HG02759 (cell line): ENCODE measurements at regions not wholly inside any gene's neighbourhood (a gene's known extent, or its start where the extent isn't known, plus 50 kb on each side); places are given as distances from the start of the nearest gene placed in this dataset.
"Not testable (repeated sequence)": the region's sequence is repeated elsewhere in the genome, so short reads cannot be mapped to it uniquely, and the experiment has no call there.

Source experiments
- ATAC-seq: cut with Tn5 transposase; IDR thresholded peaks from one replicate; pipeline ENCODE4 v1.9.1; 2021; ENCODE audit warnings: mild to moderate bottlenecking, moderate library complexity; ENCODE audit not compliant: unreplicated experiment

DNA sequence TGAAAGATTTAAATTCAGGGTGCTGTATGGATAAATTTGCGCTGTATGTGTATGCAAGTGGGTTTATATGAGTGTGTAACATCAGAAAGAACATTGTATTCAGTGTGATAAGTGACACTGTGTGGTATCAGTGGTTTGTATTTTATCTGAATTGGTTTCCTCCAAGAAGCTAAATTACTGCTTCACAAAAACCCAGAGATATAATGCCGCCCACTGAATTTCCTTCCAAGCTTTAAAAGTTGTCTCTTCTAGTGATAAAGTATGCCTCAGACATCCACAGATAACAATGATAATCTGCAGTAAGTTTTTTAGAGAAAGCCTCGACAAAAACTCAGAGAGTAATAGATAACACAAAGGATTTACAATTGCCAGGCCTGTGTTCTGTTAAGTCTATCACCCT lies 710.6 kb upstream of the HS3ST1 start:
- no peak for ATAC-seq

DNA sequence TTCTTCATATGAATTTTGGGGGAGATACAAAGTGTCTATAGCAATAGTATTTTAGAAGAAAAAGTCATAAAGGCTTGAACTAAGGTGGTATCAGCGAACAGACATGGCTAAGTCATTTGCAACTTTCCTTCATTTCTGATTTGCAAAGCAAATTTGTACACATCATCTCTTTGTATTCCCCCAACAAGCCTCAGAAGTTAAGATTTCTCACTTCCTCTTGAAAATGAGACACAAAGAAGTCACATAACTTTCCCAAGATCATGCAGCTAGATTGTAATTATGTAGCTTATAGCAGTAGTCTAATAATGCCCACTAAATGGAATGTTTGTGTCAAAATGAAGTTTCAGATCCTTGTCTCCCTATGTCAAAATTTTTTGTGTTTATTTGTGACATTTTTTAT lies 709.8 kb upstream of the HS3ST1 start:
- ATAC-seq = no peak

DNA sequence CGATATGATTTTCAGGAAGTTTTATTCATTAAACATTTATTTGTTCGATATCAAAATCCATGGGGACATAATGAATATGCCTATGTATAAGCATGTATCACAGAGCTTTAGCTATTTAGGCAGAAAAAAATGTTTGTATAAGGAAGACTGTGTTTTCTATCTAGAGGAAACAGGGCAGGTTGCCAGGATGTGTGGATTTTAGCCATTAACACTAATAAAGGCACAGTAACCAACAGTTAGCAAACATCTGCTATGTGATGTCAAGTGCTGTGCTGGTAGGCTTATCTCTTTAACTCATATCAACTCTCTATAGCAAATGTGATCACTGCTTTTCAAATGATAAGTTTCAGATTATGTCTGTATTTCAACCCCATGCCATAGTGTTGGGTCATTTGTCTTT lies 708.9 kb upstream of the HS3ST1 start:
- ATAC-seq = no peak

DNA sequence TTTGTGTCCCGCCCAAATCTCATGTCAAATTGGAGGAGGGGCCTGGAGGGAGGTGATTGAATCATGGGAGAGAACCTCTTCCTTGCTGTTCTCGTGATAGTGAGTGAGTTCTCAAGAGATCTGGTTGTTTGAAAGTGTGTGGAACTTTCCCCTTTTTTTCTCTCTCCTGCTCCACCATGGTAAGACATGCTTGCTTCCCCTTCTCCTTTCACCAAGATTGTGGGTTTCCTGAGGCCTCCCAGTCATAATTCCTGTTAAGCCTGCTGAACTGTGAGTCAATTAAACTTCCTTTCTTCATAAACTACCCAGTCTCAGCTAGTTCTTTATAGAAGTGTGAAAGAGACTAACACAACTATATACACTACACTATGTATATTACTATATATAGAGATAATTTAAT lies 697.8 kb upstream of the HS3ST1 start:
- ATAC-seq = no peak

DNA sequence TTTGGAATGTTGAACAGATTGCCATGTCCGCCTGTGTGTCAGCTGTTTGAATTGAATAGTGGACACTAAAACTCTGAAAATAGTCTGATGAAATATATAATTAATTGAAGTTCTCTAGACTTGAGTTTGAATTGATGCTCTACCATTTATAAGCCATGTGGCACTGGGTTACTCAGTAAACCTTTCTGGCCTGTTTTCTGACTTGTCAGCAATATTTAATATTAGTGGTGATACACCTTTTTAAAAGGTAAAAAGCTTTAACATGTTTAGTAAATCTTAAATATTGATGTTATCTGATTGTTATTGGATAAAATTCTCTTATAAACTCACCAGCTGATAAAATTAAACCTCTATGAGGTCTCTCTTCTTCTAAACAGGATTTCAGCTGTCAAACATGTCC lies 695.4 kb upstream of the HS3ST1 start:
- no peak for ATAC-seq

DNA sequence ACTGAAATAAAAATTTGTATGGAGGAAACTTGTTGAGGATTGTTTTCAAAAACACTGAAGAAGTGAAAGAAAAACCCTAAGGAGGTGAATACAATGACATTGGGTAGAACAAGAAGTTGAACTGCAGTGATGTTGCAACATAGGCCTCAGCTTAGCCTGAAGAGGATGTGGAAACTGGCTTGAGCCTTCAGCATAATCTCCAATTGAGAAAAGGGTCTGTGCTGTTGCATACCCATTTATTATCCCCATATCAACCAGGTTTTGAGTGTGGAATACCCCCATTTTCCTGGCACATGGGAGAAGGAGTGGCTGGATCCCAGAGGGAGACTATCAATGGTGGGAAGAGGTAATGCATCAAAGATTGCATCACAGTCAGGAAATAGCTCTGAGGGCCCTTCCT lies 695.0 kb upstream of the HS3ST1 start:
- ATAC-seq = no peak

DNA sequence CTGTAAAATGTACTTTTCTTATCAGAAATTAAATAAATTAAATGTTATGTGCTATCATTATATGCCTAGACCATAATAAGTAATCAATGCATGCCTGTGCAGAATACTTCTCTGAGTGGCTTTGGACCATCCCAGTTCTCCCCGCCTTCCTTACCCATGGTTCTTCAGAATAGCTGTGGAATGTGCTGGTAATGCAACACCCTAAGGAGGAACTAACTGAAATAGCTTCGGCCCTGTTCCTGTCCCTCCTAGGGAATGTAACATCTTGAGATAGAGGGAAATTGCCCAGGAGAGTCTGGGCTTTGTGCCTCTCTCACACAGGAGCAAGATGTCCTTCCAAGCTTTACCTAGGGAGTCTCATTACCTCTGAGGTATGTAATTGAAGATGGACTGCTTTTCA lies 693.6 kb upstream of the HS3ST1 start:
- no peak for ATAC-seq

DNA sequence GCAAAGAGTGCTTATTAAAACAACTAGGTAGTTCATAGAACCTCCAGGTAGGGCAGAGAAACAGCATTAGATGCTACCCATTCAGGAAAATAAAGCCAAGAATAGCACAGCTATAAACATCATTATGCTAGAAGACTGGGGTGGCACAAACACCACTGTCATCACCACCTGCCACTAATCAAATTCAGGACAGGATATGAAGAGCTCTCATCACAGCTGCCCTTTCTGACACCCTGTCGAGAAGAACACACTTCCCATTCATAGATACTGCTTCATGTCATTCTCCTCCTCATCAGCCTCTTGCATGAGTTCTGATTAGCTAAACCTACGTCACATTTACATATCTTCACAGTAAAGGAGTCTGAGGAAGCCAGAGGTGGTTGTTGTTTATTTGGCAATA lies 692.3 kb upstream of the HS3ST1 start:
- ATAC-seq = no peak

DNA sequence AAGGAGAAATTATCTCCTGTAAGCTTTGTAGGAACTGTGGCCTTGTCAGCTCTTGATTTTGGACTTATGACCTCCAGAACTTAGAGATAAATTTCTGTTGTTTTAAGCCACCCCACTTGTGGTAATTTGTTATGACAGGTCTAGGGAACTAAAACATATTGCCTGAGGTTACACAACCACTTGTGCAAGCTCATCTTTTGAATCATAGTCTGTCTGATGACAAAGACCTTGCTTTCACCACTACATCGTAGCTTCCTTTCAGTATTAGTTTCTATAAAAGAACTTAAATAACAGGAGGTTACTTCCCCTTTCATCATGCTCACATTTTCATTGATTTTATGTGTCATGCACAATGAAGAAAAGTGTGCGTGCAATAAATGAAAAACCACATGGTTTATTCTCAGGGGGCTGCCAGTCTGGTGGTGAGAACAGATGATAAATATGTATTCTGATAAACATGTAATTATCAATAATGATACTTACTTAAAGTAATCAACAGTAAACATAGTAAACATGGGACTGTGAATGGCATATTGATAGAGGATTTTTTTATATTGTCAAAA lies 690.0 kb upstream of the HS3ST1 start:
- ATAC-seq = peak; percentile 77

DNA sequence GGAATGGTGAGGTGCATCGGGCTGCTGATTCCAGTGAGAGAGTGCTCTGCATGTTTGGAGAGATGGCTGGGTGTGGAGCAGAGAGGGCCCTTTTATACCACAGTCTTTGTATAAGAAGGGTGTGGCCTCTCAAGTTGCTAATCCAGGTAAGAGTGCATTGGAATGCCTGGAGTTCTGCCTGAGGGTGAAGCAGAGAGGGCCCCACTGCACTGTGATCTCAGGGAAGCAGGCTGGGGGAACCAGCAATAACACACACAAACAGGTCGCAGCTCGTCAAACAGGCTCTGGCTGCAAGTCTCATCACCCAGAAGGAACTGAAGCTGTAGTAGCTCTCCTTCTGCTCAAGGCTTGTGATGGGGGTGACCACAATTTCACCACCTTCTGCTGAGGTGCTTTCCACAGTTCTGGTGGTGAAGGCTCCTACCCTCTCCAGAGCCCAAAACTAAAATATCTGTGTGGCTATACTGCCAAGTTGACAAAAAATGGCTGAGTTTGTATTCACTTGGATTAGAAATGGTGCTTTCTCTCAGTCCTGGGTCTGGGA lies 687.4 kb upstream of the HS3ST1 start:
- ATAC-seq = no peak

DNA sequence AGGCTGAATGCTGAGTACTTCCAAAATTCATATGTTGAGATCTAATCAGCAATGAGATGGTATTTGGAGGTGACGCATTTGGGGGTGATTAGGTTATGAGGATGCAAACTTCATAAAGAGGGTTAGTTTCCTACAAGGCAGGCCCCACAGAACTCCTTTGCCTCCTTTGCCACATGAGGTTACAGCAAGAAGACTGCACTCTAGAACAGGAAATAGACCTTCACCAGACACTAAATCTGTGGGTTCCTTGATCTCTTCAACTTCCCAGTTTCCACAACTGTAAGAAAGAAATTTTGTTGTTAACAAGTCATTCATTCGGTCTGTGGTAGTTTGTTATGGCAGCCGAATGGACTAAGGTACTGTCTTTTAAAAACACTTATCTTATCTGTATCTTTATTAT lies 681.9 kb upstream of the HS3ST1 start:
- ATAC-seq = no peak

DNA sequence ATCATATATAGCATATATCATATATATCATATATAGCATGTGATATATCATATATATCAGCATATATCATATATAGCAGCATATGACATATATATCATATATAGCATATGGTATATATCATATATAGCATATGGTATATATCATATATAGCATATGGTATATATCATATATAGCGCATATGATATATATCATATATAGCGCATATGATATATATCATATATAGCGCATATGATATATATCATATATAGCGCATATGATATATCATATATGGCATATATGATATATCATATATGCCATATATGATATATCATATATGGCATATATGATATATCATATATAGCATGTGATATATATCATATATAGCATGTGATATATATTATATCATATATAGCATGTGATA lies 680.4 kb upstream of the HS3ST1 start:
- not testable (repeated sequence) for ATAC-seq

DNA sequence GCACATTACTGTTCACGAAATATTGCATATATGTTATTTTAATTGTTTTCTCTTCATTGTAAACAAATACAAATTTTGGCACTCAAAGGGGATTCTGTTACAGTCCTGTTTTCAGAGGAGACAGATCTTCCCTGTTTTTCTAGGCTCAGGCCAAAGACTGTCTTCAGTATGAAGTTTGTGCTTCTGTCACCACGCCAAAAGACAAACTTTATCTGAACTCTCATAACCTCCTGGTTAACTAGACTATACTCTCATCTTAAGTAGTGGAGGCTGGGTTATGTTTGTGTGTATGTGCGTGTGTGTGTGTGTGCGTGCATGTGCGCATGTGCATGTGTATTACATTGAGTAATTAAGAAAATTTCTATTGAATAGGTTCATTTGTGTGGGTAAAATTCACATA lies 676.8 kb upstream of the HS3ST1 start:
- no peak for ATAC-seq

DNA sequence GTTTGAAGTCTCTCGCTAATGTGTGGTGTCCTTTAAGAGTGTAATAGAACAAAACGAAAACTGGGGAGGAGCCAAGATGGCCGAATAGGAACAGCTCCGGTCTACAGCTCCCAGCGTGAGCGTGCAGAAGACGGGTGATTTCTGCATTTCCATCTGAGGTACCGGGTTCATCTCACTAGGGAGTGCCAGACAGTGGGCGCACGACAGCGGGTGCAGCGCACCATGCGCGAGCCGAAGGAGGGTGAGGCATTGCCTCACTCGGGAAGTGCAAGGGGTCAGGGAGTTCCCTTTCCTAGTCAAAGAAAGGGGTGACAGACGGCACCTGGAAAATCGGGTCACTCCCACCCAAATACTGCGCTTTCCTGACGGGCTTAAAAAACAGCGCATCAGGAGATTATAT lies 661.2 kb upstream of the HS3ST1 start:
- ATAC-seq = not testable (repeated sequence)

DNA sequence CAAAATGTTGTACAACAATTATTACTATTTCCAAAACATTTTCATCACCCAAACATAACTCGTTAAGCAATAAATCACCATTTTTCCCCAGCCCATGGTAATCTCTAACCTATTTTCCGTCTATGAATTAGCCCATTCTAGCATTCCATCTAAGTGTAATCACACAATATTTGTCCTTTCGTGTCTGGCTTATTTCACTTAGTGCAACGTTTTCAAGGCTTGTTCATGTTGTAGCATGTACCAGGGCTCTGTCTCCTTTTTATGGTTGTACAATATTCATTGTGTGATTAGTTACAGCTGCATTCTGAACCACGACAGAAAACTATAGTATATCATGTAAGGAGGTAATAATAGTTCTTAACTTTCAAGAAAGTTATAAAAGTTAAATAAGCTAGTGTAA lies 656.0 kb upstream of the HS3ST1 start:
- no peak for ATAC-seq

DNA sequence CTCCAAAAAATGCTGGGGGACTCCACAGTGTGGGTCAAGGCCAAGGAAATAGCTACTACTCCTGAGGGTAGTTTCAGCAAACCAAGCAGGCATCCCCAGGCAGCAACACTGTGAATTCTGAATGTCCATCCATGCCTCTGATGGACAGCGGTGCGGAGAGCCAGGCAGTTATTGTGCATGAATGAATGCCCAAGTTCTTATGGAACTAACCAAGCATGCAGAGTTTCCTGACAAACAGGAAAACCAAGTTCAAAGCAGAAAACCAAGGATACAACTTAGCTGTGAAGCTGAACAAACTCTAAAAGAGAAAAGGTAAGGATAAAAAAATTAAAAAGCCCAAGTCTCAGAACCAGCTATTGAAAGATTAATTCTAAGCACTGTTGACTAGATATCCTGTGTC lies 642.6 kb upstream of the HS3ST1 start:
- ATAC-seq = no peak

DNA sequence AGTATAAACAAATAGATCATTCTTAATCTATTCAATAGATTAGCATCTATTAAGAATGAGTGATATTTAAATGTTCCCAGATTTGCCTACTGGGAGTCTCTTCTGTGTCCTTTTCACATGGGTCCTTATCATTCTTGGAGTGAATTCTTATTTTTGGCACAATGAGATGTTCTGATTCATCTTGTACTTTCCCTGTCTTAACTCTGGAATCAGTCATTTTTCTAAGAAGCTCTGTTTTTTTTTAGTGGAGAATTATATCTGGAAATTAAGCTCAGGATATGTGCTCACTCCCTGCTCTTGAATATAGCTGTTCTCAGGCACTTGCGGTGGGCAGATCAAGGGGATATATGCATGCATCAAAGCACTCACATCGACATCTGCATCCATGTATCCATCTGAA lies 625.3 kb upstream of the HS3ST1 start:
- no peak for ATAC-seq

DNA sequence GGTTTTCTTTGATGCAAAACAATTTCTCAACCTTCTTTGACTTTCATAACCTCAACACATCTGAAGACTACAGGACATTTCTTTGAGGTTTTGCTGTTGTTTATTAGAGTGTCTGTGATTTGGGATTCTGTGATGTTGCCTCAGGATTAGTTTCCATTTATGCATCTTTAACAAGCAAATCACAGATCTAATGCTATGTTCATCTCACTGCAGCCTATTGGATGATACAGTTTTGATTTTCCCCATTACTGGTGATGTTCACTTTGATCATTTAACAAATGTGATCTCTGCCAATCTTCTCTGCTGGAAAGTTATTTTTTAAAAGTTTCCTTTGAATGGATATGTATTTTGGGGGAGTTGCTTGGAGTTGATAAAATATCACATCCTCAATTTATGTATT lies 624.9 kb upstream of the HS3ST1 start:
- ATAC-seq = no peak

DNA sequence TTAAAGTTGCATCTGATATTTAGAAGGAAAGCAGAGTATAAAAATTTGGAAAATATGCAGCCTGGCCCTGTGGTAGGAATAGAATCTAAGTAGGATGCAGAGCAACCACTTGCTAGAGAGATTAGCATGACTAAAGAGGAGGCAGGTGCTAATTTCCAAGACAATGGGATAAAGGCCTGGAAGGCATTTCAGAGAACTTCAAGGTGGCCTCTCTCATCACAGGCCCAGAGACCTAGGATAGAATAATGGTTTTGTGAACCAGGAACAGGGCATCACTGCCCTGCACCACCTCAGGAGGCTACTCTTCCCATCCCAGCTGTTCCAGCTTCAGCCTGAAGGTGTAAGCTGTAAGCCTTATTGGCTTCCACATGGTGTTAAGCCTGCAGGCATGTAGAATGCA lies 621.7 kb upstream of the HS3ST1 start:
- ATAC-seq = no peak

DNA sequence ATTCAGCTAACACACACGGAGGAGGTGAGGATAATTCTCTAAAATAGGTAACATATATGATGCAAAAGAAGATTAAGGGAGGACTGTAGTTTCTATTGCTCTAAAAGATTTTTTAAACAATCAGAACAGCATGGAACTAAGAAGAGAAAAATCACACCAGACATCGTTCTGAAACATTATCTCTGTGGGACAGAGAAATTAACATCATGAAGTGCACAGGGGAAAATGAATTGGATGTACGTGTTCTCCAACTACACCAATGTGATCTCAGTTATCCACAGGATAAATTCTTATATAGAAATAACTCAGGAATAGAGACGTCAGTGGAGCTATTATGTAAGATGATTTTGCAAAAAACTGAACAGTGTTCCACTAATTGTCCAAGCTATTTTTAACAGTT lies 614.1 kb upstream of the HS3ST1 start:
- ATAC-seq = no peak

DNA sequence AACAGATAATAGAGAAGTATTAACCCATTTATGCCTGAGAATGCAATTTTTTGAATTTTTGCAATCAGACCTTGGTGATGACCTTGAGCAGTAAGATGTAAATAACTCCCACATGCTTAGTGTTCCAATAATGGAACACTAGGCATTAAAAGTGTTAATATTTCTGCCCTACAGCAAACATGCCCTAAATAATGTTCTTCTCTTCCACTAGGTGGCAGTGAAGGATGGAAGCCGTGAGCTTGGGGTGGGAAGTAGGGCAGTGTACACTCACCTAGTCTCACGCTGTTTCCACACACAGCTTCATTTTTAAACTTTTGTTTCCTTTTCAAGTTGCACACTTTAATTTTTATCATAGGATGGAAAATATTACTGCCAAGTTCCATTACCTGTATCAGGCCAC lies 613.1 kb upstream of the HS3ST1 start:
- ATAC-seq = no peak

DNA sequence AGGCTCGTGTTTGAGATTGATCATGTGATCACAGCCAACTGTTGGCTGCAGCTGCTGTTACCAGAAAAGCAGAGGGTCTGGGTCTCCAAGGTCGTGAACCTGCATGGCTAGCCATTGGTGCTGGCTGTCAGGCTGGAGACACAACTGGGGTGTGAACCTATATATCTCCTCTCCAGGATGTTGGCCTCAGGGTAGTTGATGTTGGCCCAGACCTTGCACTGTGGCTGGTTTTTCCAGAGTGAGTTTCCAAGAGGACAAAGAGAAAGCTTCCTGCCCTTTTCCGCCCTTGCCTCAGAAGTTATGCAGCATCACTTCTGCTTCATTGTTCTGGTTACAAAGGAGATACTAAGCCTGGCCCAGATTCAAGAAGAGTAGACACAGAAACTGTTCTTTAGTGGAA lies 607.8 kb upstream of the HS3ST1 start:
- no peak for ATAC-seq

DNA sequence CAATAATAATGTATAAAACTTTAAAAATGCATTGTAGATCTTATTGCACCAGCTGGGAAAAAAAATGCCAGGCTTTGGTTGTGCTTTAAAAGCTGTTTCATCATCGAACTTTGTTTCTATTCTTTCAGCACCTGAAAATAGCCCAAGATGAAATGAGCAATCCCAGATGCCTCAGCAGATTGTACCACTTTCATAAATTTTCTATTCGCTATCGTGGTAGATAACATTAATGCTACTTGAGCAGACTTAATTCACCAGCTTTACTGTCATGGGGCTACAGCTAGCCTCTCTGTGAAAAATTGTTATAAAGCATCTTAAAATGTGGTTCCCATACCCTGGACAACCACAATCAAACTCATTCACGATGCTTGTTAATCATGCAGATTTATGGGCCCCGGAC lies 599.6 kb upstream of the HS3ST1 start:
- ATAC-seq = no peak

DNA sequence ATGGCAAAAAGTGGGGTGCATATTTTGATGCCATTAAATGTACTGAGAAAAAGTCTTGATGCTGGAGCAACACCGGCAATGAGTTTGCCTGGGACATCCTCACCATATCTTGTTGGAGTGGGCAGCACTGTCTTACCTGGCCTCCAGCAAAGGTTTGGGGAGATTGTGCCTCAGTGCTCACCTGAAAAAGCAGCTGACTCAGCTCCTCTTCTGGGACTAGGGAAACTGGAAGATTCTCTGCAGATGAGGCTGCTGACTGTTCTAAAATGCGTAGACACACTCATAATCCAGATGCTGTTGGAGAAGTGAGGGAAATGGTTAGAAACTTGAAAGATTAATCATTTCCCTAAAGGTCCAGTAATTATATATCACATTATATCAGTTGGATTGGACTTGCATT lies 593.7 kb upstream of the HS3ST1 start:
- no peak for ATAC-seq
